ENCODE measurements at regions not wholly inside any gene's neighbourhood (a gene's known extent, or its start where the extent isn't known, plus 50 kb on each side); places are given as distances from the start of the nearest gene placed in this dataset.
"Not testable (repeated sequence)": the region's sequence is repeated elsewhere in the genome, so short reads cannot be mapped to it uniquely, and the experiment has no call there.

- CTCF ChIA-PET = no interaction called here
- no peaks in the 10 kb centered on the region for H3K9me3 ChIP-seq
- POLR2A ChIA-PET = no interaction called here
- no peaks in the 10 kb centered on the region for H4K20me1 ChIP-seq (ENCODE audit: insufficient read depth)
- H3K4me2 ChIP-seq = no peak overlapping the region
- no peak overlapping the region for H3K4me3 ChIP-seq (ENCODE audit: low read depth in 2 of 2, low read length in 1 of 2)
- no peaks in the 10 kb centered on the region for H3F3A ChIP-seq (replicated peaks; ENCODE audit: insufficient read depth)
- no peaks in the 10 kb centered on the region for H3K36me3 ChIP-seq (replicated peaks in 1 of 2; ENCODE audit: control insufficient read depth in 1 of 2, insufficient read depth in 2 of 2, low read length in 1 of 2)
- H3K9me2 ChIP-seq = no peaks in the 10 kb centered on the region
- no peak overlapping the region for H3K9ac ChIP-seq
- no peak for DNase-seq
- H3K79me2 ChIP-seq (ENCODE audit: insufficient read depth) = no peaks in the 10 kb centered on the region
- H2AFZ ChIP-seq (ENCODE audit: low read depth) = no peak overlapping the region
- WGBS (ENCODE audit: low lambda C conversion rate) = 61% methylated on average over 2 of the region's 2 CpGs
- TF ChIP-seq, protein P1, sequence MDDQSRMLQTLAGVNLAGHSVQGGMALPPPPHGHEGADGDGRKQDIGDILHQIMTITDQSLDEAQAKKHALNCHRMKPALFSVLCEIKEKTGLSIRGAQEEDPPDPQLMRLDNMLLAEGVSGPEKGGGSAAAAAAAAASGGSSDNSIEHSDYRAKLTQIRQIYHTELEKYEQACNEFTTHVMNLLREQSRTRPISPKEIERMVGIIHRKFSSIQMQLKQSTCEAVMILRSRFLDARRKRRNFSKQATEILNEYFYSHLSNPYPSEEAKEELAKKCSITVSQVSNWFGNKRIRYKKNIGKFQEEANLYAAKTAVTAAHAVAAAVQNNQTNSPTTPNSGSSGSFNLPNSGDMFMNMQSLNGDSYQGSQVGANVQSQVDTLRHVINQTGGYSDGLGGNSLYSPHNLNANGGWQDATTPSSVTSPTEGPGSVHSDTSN (IDR thresholded peaks at IDR 0.05) = no peak
- TF ChIP-seq, protein P2, sequence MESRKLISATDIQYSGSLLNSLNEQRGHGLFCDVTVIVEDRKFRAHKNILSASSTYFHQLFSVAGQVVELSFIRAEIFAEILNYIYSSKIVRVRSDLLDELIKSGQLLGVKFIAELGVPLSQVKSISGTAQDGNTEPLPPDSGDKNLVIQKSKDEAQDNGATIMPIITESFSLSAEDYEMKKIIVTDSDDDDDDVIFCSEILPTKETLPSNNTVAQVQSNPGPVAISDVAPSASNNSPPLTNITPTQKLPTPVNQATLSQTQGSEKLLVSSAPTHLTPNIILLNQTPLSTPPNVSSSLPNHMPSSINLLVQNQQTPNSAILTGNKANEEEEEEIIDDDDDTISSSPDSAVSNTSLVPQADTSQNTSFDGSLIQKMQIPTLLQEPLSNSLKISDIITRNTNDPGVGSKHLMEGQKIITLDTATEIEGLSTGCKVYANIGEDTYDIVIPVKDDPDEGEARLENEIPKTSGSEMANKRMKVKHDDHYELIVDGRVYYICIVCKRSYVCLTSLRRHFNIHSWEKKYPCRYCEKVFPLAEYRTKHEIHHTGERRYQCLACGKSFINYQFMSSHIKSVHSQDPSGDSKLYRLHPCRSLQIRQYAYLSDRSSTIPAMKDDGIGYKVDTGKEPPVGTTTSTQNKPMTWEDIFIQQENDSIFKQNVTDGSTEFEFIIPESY (IDR thresholded peaks at IDR 0.05; ENCODE audit: borderline replicate concordance, low read depth) = no peak
- TF ChIP-seq, protein P3, sequence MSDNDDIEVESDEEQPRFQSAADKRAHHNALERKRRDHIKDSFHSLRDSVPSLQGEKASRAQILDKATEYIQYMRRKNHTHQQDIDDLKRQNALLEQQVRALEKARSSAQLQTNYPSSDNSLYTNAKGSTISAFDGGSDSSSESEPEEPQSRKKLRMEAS (IDR thresholded peaks at IDR 0.05; ENCODE audit: low read depth) = no peak
- TF ChIP-seq, protein P4, sequence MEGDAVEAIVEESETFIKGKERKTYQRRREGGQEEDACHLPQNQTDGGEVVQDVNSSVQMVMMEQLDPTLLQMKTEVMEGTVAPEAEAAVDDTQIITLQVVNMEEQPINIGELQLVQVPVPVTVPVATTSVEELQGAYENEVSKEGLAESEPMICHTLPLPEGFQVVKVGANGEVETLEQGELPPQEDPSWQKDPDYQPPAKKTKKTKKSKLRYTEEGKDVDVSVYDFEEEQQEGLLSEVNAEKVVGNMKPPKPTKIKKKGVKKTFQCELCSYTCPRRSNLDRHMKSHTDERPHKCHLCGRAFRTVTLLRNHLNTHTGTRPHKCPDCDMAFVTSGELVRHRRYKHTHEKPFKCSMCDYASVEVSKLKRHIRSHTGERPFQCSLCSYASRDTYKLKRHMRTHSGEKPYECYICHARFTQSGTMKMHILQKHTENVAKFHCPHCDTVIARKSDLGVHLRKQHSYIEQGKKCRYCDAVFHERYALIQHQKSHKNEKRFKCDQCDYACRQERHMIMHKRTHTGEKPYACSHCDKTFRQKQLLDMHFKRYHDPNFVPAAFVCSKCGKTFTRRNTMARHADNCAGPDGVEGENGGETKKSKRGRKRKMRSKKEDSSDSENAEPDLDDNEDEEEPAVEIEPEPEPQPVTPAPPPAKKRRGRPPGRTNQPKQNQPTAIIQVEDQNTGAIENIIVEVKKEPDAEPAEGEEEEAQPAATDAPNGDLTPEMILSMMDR (IDR thresholded peaks at IDR 0.05) = no peak
- TF ChIP-seq ELF1 (IDR thresholded peaks at IDR 0.05) (no peak), TEAD4 (IDR thresholded peaks at IDR 0.05; ENCODE audit: borderline replicate concordance, insufficient read depth) (no peak), EP300 (IDR thresholded peaks at IDR 0.05; ENCODE audit: borderline replicate concordance in 1 of 2, low read depth in 1 of 2, low read length in 1 of 2) (no peak), POLR2AphosphoS5 (IDR thresholded peaks at IDR 0.05; ENCODE audit: low read depth, low read length) (no peak), TCF12 (IDR thresholded peaks at IDR 0.05) (no peak)
- no peak overlapping the region for H3K27ac ChIP-seq (ENCODE audit: low read depth in 2 of 2, low read length in 1 of 2)
- no peaks in the 10 kb centered on the region for H3K4me1 ChIP-seq (ENCODE audit: control insufficient read depth in 1 of 2, insufficient read depth in 2 of 2, low read depth in 1 of 2, low read length in 1 of 2)
- no peaks in the 10 kb centered on the region for H3K27me3 ChIP-seq (ENCODE audit: insufficient read depth)
These were observed 78.3 kb upstream of the ZPLD1 start for GRCh38 chr3:102356506-102356905.

DNA sequence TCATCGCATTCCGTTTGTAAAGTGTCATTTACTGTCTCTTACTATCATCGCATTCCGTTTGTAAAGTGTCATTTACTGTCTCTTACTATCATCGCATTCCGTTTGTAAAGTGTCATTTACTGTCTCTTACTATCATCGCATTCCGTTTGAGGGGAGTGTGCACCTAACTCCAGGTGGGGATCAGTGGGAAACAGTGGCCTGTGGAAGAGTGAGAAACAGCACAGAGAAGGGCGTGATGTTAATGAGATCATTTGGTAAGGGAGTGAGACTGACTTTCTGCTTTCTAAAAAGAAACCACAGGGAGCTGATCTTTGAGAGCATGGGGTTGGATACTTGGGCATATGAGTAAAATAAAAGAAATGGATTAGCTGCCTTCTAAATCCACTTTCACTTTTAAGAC is 77.5 kb upstream of the ZPLD1 start:
- WGBS (ENCODE audit: low lambda C conversion rate) = 86% methylated on average over 9 of the region's 9 CpGs
- H3K79me2 ChIP-seq (ENCODE audit: insufficient read depth); H3K4me3 ChIP-seq (ENCODE audit: low read depth in 2 of 2, low read length in 1 of 2); H3K9ac ChIP-seq; H4K20me1 ChIP-seq (ENCODE audit: insufficient read depth); H3K4me2 ChIP-seq; H3K9me3 ChIP-seq; DNase-seq; H3K27me3 ChIP-seq (ENCODE audit: insufficient read depth); H3K4me1 ChIP-seq (ENCODE audit: control insufficient read depth in 1 of 2, insufficient read depth in 2 of 2, low read depth in 1 of 2, low read length in 1 of 2); H3F3A ChIP-seq (replicated peaks; ENCODE audit: insufficient read depth); POLR2A ChIA-PET; H2AFZ ChIP-seq (ENCODE audit: low read depth); CTCF ChIA-PET; H3K9me2 ChIP-seq; H3K36me3 ChIP-seq (replicated peaks in 1 of 2; ENCODE audit: control insufficient read depth in 1 of 2, insufficient read depth in 2 of 2, low read length in 1 of 2); H3K27ac ChIP-seq (ENCODE audit: low read depth in 2 of 2, low read length in 1 of 2): not testable (repeated sequence)
